ENCODE measurements at regions not wholly inside any gene's neighbourhood (a gene's known extent, or its start where the extent isn't known, plus 50 kb on each side); places are given as distances from the start of the nearest gene placed in this dataset.

GRCh38 chr1:4407851-4408250 is 246.6 kb upstream of the AJAP1 start:
- Histone ChIP-seq H3K27ac (no peak overlapping the region), H3K9me3 (no peaks in the 10 kb centered on the region), H3K4me3 (no peak overlapping the region), H3K36me3 (no peaks in the 10 kb centered on the region), H3K27me3 (no peaks in the 10 kb centered on the region), H3K4me1 (no peaks in the 10 kb centered on the region)
- ATAC-seq (no peak), DNase-seq (no peak)
- no peak for TF ChIP-seq CTCF (IDR thresholded peaks at IDR 0.05)
- intact Hi-C loops (cut with DNase I), result no loop called here

- Histone ChIP-seq H3K36me3 (no peaks in the 10 kb centered on the region), H3K9me3 (no peaks in the 10 kb centered on the region), H3K27me3 (no peaks in the 10 kb centered on the region), H3K4me3 (no peak overlapping the region), H3K27ac (no peak overlapping the region), H3K4me1 (no peaks in the 10 kb centered on the region)
- no peak for TF ChIP-seq CTCF (IDR thresholded peaks at IDR 0.05)
- DNase-seq, result no peak
- no peak for ATAC-seq
- intact Hi-C loops (cut with DNase I), result no loop called here
Measured at GRCh38 chr1:4408380-4408779, 246.0 kb upstream of the AJAP1 start.

GRCh38 chr1:4411862-4412261 is 242.5 kb upstream of the AJAP1 start:
- intact Hi-C loops (cut with DNase I), result no loop called here

GRCh38 chr1:4415476-4415875 is 238.9 kb upstream of the AJAP1 start:
- DNase-seq, result no peak
- no peak overlapping the region for H3K4me3 ChIP-seq
- no peak overlapping the region for H3K27ac ChIP-seq
- H3K27me3 ChIP-seq, result no peaks in the 10 kb centered on the region
- no peak for ATAC-seq
- no peak for TF ChIP-seq CTCF (IDR thresholded peaks at IDR 0.05)
- no peaks in the 10 kb centered on the region for H3K4me1 ChIP-seq
- H3K9me3 ChIP-seq, result no peaks in the 10 kb centered on the region
- H3K36me3 ChIP-seq, result no peaks in the 10 kb centered on the region
- intact Hi-C loops (cut with DNase I), result no loop called here

More at GRCh38 chr1:4411862-4412261, 242.5 kb upstream of the AJAP1 start:
- no peak for TF ChIP-seq CTCF (IDR thresholded peaks at IDR 0.05)
- Histone ChIP-seq H3K4me3 (no peak overlapping the region), H3K9me3 (no peaks in the 10 kb centered on the region), H3K4me1 (no peaks in the 10 kb centered on the region), H3K36me3 (no peaks in the 10 kb centered on the region), H3K27me3 (no peaks in the 10 kb centered on the region), H3K27ac (no peak overlapping the region)
- DNase-seq, result no peak
- ATAC-seq, result no peak

- no peak for ATAC-seq
- no peak for DNase-seq
Measured at GRCh38 chr1:4416189-4416588, 238.2 kb upstream of the AJAP1 start.

More at GRCh38 chr1:4416189-4416588, 238.2 kb upstream of the AJAP1 start:
- intact Hi-C loops (cut with DNase I), result no loop called here
- TF ChIP-seq CTCF (IDR thresholded peaks at IDR 0.05), result no peak
- Histone ChIP-seq H3K27ac (no peak overlapping the region), H3K36me3 (no peaks in the 10 kb centered on the region), H3K4me3 (no peak overlapping the region), H3K9me3 (no peaks in the 10 kb centered on the region), H3K27me3 (no peaks in the 10 kb centered on the region), H3K4me1 (no peaks in the 10 kb centered on the region)
